Activated naive CD8-positive, alpha-beta T cell treated with anti-CD3 and anti-CD28 coated beads for 36 hours (primary cell): ENCODE measurements at regions not wholly inside any gene's neighbourhood (a gene's known extent, or its start where the extent isn't known, plus 50 kb on each side); places are given as distances from the start of the nearest gene placed in this dataset.

Experiments
- DNase-seq: peaks from one replicate; pipeline ENCODE4 v3.0.0; 2021
- H3K27ac Mint-ChIP-seq: one replicate; pipeline ENCODE4 v1.8.0; 2022; ENCODE audit warnings: mild to moderate bottlenecking, moderate library complexity, mixed read lengths
- H3K27me3 Mint-ChIP-seq: one replicate; pipeline ENCODE4 v1.8.0; 2022; ENCODE audit warnings: mild to moderate bottlenecking, mixed read lengths
- H3K36me3 Mint-ChIP-seq: one replicate; pipeline ENCODE4 v1.8.0; 2021; ENCODE audit warnings: mild to moderate bottlenecking, mixed read lengths
- H3K4me1 Mint-ChIP-seq: one replicate; pipeline ENCODE4 v1.8.0; 2021; ENCODE audit warnings: mixed read lengths
- H3K4me3 Mint-ChIP-seq: one replicate; pipeline ENCODE4 v1.8.0; 2022; ENCODE audit warnings: mild to moderate bottlenecking, moderate library complexity, mixed read lengths
- H3K9me3 Mint-ChIP-seq: one replicate; pipeline ENCODE4 v1.8.0; 2022; ENCODE audit warnings: mixed read lengths

GRCh38 chr10:80861882-80862281 lies 324.2 kb downstream of the SH2D4B start:
- Mint-ChIP-seq H3K4me1 (no peaks in the 10 kb centered on the region), H3K36me3 (no peaks in the 10 kb centered on the region), H3K4me3 (no peak overlapping the region), H3K9me3 (no peaks in the 10 kb centered on the region), H3K27ac (no peak overlapping the region), H3K27me3 (peaks cover 6% of the 10 kb centered on the region)
- no peak for DNase-seq

- no peak for DNase-seq
- H3K36me3 Mint-ChIP-seq = no peaks in the 10 kb centered on the region
- no peak overlapping the region for H3K27ac Mint-ChIP-seq
- H3K27me3 Mint-ChIP-seq = peaks cover 15% of the 10 kb centered on the region
- no peak overlapping the region for H3K4me3 Mint-ChIP-seq
- peaks cover 5% of the 10 kb centered on the region for H3K9me3 Mint-ChIP-seq
- H3K4me1 Mint-ChIP-seq = no peaks in the 10 kb centered on the region
These were observed 332.6 kb downstream of the SH2D4B start for GRCh38 chr10:80870282-80870681.

GRCh38 chr10:80871083-80871482 lies 333.4 kb downstream of the SH2D4B start:
- Mint-ChIP-seq H3K4me1 (no peaks in the 10 kb centered on the region), H3K4me3 (no peak overlapping the region), H3K27me3 (peaks cover 15% of the 10 kb centered on the region), H3K27ac (no peak overlapping the region), H3K36me3 (no peaks in the 10 kb centered on the region), H3K9me3 (peaks cover 5% of the 10 kb centered on the region)
- DNase-seq = no peak

- Mint-ChIP-seq H3K27me3 (peaks cover 3% of the 10 kb centered on the region), H3K36me3 (no peaks in the 10 kb centered on the region), H3K27ac (no peak overlapping the region), H3K9me3 (no peaks in the 10 kb centered on the region), H3K4me1 (no peaks in the 10 kb centered on the region), H3K4me3 (no peak overlapping the region)
- no peak for DNase-seq
These were observed 340.6 kb downstream of the SH2D4B start for GRCh38 chr10:80878330-80878729.

- Mint-ChIP-seq H3K9me3 (peaks cover 2% of the 10 kb centered on the region), H3K36me3 (no peaks in the 10 kb centered on the region), H3K27me3 (no peaks in the 10 kb centered on the region), H3K4me1 (no peaks in the 10 kb centered on the region), H3K4me3 (no peak overlapping the region), H3K27ac (no peak overlapping the region)
- no peak for DNase-seq
These were observed 352.4 kb downstream of the SH2D4B start for GRCh38 chr10:80890146-80890545.

GRCh38 chr10:80893256-80893655 lies 355.6 kb downstream of the SH2D4B start:
- Mint-ChIP-seq H3K27ac (no peak overlapping the region), H3K27me3 (no peaks in the 10 kb centered on the region), H3K36me3 (no peaks in the 10 kb centered on the region), H3K4me1 (no peaks in the 10 kb centered on the region), H3K4me3 (no peak overlapping the region), H3K9me3 (no peaks in the 10 kb centered on the region)
- DNase-seq = no peak

GRCh38 chr10:80894311-80894791 lies 356.6 kb downstream of the SH2D4B start:
- no peak overlapping the region for H3K4me3 Mint-ChIP-seq
- no peak overlapping the region for H3K27ac Mint-ChIP-seq
- H3K9me3 Mint-ChIP-seq = no peaks in the 10 kb centered on the region
- H3K4me1 Mint-ChIP-seq = no peaks in the 10 kb centered on the region
- DNase-seq = no peak
- H3K27me3 Mint-ChIP-seq = peaks cover under 1% of the 10 kb centered on the region
- H3K36me3 Mint-ChIP-seq = no peaks in the 10 kb centered on the region

- Mint-ChIP-seq H3K27me3 (peaks cover 6% of the 10 kb centered on the region), H3K4me3 (no peak overlapping the region), H3K36me3 (no peaks in the 10 kb centered on the region), H3K27ac (no peak overlapping the region), H3K4me1 (no peaks in the 10 kb centered on the region), H3K9me3 (no peaks in the 10 kb centered on the region)
- no peak for DNase-seq
These were observed 357.2 kb downstream of the SH2D4B start for GRCh38 chr10:80894797-80895467.

GRCh38 chr10:80896076-80896475 lies 358.4 kb downstream of the SH2D4B start:
- Mint-ChIP-seq H3K4me3 (no peak overlapping the region), H3K9me3 (no peaks in the 10 kb centered on the region), H3K4me1 (no peaks in the 10 kb centered on the region), H3K27ac (no peak overlapping the region), H3K27me3 (peaks cover 6% of the 10 kb centered on the region), H3K36me3 (no peaks in the 10 kb centered on the region)
- DNase-seq = no peak

- H3K36me3 Mint-ChIP-seq = no peaks in the 10 kb centered on the region
- no peak overlapping the region for H3K4me3 Mint-ChIP-seq
- H3K27me3 Mint-ChIP-seq = peaks cover 6% of the 10 kb centered on the region
- no peak overlapping the region for H3K27ac Mint-ChIP-seq
- no peaks in the 10 kb centered on the region for H3K9me3 Mint-ChIP-seq
- H3K4me1 Mint-ChIP-seq = no peaks in the 10 kb centered on the region
- no peak for DNase-seq
These were observed 359.3 kb downstream of the SH2D4B start for GRCh38 chr10:80896959-80897358.

- Mint-ChIP-seq H3K4me3 (no peak overlapping the region), H3K4me1 (no peaks in the 10 kb centered on the region), H3K27me3 (peaks cover 6% of the 10 kb centered on the region), H3K9me3 (no peaks in the 10 kb centered on the region), H3K36me3 (no peaks in the 10 kb centered on the region), H3K27ac (no peak overlapping the region)
- no peak for DNase-seq
These were observed 363.0 kb downstream of the SH2D4B start for GRCh38 chr10:80900661-80901060.

- Mint-ChIP-seq H3K36me3 (no peaks in the 10 kb centered on the region), H3K27ac (no peak overlapping the region), H3K4me3 (no peak overlapping the region), H3K9me3 (no peaks in the 10 kb centered on the region), H3K27me3 (peaks cover 3% of the 10 kb centered on the region), H3K4me1 (no peaks in the 10 kb centered on the region)
- no peak for DNase-seq
These were observed 370.9 kb downstream of the SH2D4B start for GRCh38 chr10:80908611-80909010.

- Mint-ChIP-seq H3K9me3 (no peaks in the 10 kb centered on the region), H3K27ac (no peak overlapping the region), H3K36me3 (no peaks in the 10 kb centered on the region), H3K4me1 (no peaks in the 10 kb centered on the region), H3K27me3 (peaks cover 3% of the 10 kb centered on the region), H3K4me3 (no peak overlapping the region)
- DNase-seq = no peak
These were observed 371.6 kb downstream of the SH2D4B start for GRCh38 chr10:80909254-80909653.

- H3K4me3 Mint-ChIP-seq = no peak overlapping the region
- H3K9me3 Mint-ChIP-seq = no peaks in the 10 kb centered on the region
- no peak for DNase-seq
- no peaks in the 10 kb centered on the region for H3K4me1 Mint-ChIP-seq
- H3K27ac Mint-ChIP-seq = no peak overlapping the region
- H3K36me3 Mint-ChIP-seq = no peaks in the 10 kb centered on the region
- H3K27me3 Mint-ChIP-seq = peaks cover 19% of the 10 kb centered on the region
These were observed 379.9 kb downstream of the SH2D4B start for GRCh38 chr10:80917636-80918035.

GRCh38 chr10:80921032-80921431 lies 383.3 kb downstream of the SH2D4B start:
- H3K36me3 Mint-ChIP-seq = no peaks in the 10 kb centered on the region
- H3K27me3 Mint-ChIP-seq = peaks cover 19% of the 10 kb centered on the region
- no peak overlapping the region for H3K27ac Mint-ChIP-seq
- no peaks in the 10 kb centered on the region for H3K9me3 Mint-ChIP-seq
- no peak overlapping the region for H3K4me3 Mint-ChIP-seq
- no peak for DNase-seq
- H3K4me1 Mint-ChIP-seq = no peaks in the 10 kb centered on the region
